Caco-2 (cell line): ENCODE measurements at regions not wholly inside any gene's neighbourhood (a gene's known extent, or its start where the extent isn't known, plus 50 kb on each side); places are given as distances from the start of the nearest gene placed in this dataset.

Experiments
- BruUV-seq: library from RNA; stranded (reverse); fragments of 400-500 nt; replicated peaks from 2 replicates; lab custom pipeline; 2021; lab: Mats Ljungman, UMichigan
- CTCF ChIA-PET: fragments of 300-600 bp; sonication (Branson Sonifier 250); formaldehyde crosslinking; loops from one replicate; lab custom pipeline; 2022; ENCODE audit warnings: antibody characterized with exemption; lab: Charles Lee
- POLR2A ChIA-PET: fragments of 300-600 bp; sonication (Branson Sonifier 250); formaldehyde crosslinking; loops from one replicate; lab custom pipeline; 2022; ENCODE audit warnings: antibody characterized with exemption; lab: Charles Lee
- DNase-seq, 2 experiments: peaks; one replicate each; pipeline versions ENCODE4 v3.0.0 to v3.0.0-alpha.2; 2020 to 2022
- H3K27me3 ChIP-seq: replicated peaks from 2 replicates; pipeline ENCODE4 v1.6.0; 2011; ENCODE audit warnings: low read length; ENCODE audit not compliant: control insufficient read depth, insufficient read depth
- H3K36me3 ChIP-seq: 2 replicates; pipeline ENCODE4 v1.5.1; 2011; ENCODE audit warnings: low read length; ENCODE audit not compliant: control insufficient read depth, insufficient read depth
- H3K4me1 ChIP-seq: fragments of 250-450 bp; sonication (Bioruptor Pico); 2 replicates; pipeline ENCODE4 v1.5.1; 2020; ENCODE audit warnings: mild to moderate bottlenecking
- H3K4me3 ChIP-seq: 2 replicates; pipeline ENCODE4 v1.5.1; 2011; ENCODE audit warnings: low read depth, mild to moderate bottlenecking, control low read depth, low read length
- H3K9me3 ChIP-seq: fragments of 250-450 bp; sonication (Bioruptor Pico); 2 replicates; pipeline ENCODE4 v1.5.1; 2020; ENCODE audit warnings: mild to moderate bottlenecking, moderate library complexity
- H3K27ac Mint-ChIP-seq: one replicate; pipeline ENCODE4 v1.8.0; 2022; ENCODE audit warnings: mixed read lengths; ENCODE audit not compliant: unreplicated experiment
- H3K27me3 Mint-ChIP-seq: one replicate; pipeline ENCODE4 v1.8.0; 2022; ENCODE audit warnings: mixed read lengths; ENCODE audit not compliant: insufficient read depth, unreplicated experiment
- H3K36me3 Mint-ChIP-seq: one replicate; pipeline ENCODE4 v1.8.0; 2022; ENCODE audit warnings: mild to moderate bottlenecking, mixed read lengths; ENCODE audit not compliant: insufficient read depth, unreplicated experiment
- H3K4me1 Mint-ChIP-seq: one replicate; pipeline ENCODE4 v1.8.0; 2022; ENCODE audit warnings: low read depth, mixed read lengths; ENCODE audit not compliant: unreplicated experiment
- H3K4me3 Mint-ChIP-seq: one replicate; pipeline ENCODE4 v1.8.0; 2022; ENCODE audit warnings: mild to moderate bottlenecking, moderate library complexity, mixed read lengths; ENCODE audit not compliant: unreplicated experiment
- H3K9me3 Mint-ChIP-seq: one replicate; pipeline ENCODE4 v1.8.0; 2022; ENCODE audit warnings: mixed read lengths; ENCODE audit not compliant: unreplicated experiment
- intact Hi-C: fragments of 100-400 bp; cut with micrococcal nuclease; formaldehyde crosslinking; loops from one replicate; pipeline ENCODE4 v1.10.0; 2022; ENCODE audit not compliant: unreplicated experiment
- TF ChIP-seq, protein P1 (sequence below), 2 experiments: fragments of 200-600 bp in 1 of 2; IDR thresholded peaks; 1 replicate in 1 of 2; 2 replicates in 1 of 2; pipeline versions ENCODE4 v1.5.1 to v1.8.0; 2011 to 2022; ENCODE audit warnings: antibody characterized with exemption in 1 of 2, control low read depth in 1 of 2, inconsistent platforms in 1 of 2, low read depth in 1 of 2, low read length in 1 of 2, mild to moderate bottlenecking in 1 of 2, moderate library complexity in 1 of 2; ENCODE audit not compliant: insufficient read depth in 1 of 2, severe bottlenecking in 1 of 2, unreplicated experiment in 1 of 2

- TF ChIP-seq, protein P1, sequence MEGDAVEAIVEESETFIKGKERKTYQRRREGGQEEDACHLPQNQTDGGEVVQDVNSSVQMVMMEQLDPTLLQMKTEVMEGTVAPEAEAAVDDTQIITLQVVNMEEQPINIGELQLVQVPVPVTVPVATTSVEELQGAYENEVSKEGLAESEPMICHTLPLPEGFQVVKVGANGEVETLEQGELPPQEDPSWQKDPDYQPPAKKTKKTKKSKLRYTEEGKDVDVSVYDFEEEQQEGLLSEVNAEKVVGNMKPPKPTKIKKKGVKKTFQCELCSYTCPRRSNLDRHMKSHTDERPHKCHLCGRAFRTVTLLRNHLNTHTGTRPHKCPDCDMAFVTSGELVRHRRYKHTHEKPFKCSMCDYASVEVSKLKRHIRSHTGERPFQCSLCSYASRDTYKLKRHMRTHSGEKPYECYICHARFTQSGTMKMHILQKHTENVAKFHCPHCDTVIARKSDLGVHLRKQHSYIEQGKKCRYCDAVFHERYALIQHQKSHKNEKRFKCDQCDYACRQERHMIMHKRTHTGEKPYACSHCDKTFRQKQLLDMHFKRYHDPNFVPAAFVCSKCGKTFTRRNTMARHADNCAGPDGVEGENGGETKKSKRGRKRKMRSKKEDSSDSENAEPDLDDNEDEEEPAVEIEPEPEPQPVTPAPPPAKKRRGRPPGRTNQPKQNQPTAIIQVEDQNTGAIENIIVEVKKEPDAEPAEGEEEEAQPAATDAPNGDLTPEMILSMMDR (IDR thresholded peaks at IDR 0.05; ENCODE audit: insufficient read depth in 1 of 2, low read depth in 1 of 2, low read length in 1 of 2, severe bottlenecking in 1 of 2, unreplicated experiment in 1 of 2), result no peak
- peaks cover 3% of the 10 kb centered on the region for H3K9me3 Mint-ChIP-seq
- H3K4me3 Mint-ChIP-seq, result no peak overlapping the region
- POLR2A ChIA-PET, result no interaction called here
- no peaks in the 10 kb centered on the region for H3K9me3 ChIP-seq
- CTCF ChIA-PET, result no interaction called here
- no TSS peak for BruUV-seq
- DNase-seq, result no peak
- no peaks in the 10 kb centered on the region for H3K27me3 ChIP-seq
- no peak overlapping the region for H3K4me3 ChIP-seq
- no peaks in the 10 kb centered on the region for H3K36me3 Mint-ChIP-seq
- intact Hi-C loops, result no loop called here
- H3K27ac Mint-ChIP-seq, result no peak overlapping the region
- no peaks in the 10 kb centered on the region for H3K27me3 Mint-ChIP-seq
- H3K4me1 Mint-ChIP-seq, result peaks cover 7% of the 10 kb centered on the region
- peaks cover 9% of the 10 kb centered on the region; the same call in 1 of the 2 replicates for H3K4me1 ChIP-seq
- no peaks in the 10 kb centered on the region for H3K36me3 ChIP-seq
Observed at GRCh38 chr2:236830926-236831325, 254.8 kb upstream of the COPS8 start.

GRCh38 chr2:236831698-236832097 lies 254.0 kb upstream of the COPS8 start:
- DNase-seq, result no peak
- H3K27me3 Mint-ChIP-seq, result no peaks in the 10 kb centered on the region
- ChIA-PET POLR2A (no interaction called here), CTCF (no interaction called here)
- TF ChIP-seq, protein P1 (IDR thresholded peaks at IDR 0.05; ENCODE audit: insufficient read depth in 1 of 2, low read depth in 1 of 2, low read length in 1 of 2, severe bottlenecking in 1 of 2, unreplicated experiment in 1 of 2), result no peak
- intact Hi-C loops, result no loop called here
- no peaks in the 10 kb centered on the region for H3K36me3 Mint-ChIP-seq
- Histone ChIP-seq H3K9me3 (no peaks in the 10 kb centered on the region), H3K4me3 (no peak overlapping the region), H3K27me3 (no peaks in the 10 kb centered on the region), H3K36me3 (no peaks in the 10 kb centered on the region), H3K4me1 (peaks cover 9% of the 10 kb centered on the region; the same call in 1 of the 2 replicates)
- no TSS peak for BruUV-seq
- H3K9me3 Mint-ChIP-seq, result peaks cover 11% of the 10 kb centered on the region
- no peak overlapping the region for H3K4me3 Mint-ChIP-seq
- H3K27ac Mint-ChIP-seq, result no peak overlapping the region
- peaks cover 7% of the 10 kb centered on the region for H3K4me1 Mint-ChIP-seq

GRCh38 chr2:236833501-236834073 lies 252.1 kb upstream of the COPS8 start:
- Histone ChIP-seq H3K4me1 (peaks cover 6% of the 10 kb centered on the region; the same call in 1 of the 2 replicates), H3K27me3 (no peaks in the 10 kb centered on the region), H3K4me3 (no peak overlapping the region), H3K36me3 (no peaks in the 10 kb centered on the region), H3K9me3 (no peaks in the 10 kb centered on the region)
- no peaks in the 10 kb centered on the region for H3K27me3 Mint-ChIP-seq
- POLR2A ChIA-PET, result no interaction called here
- no peak for DNase-seq
- peaks cover 17% of the 10 kb centered on the region for H3K9me3 Mint-ChIP-seq
- TF ChIP-seq, protein P1 (IDR thresholded peaks at IDR 0.05; ENCODE audit: insufficient read depth in 1 of 2, low read depth in 1 of 2, low read length in 1 of 2, severe bottlenecking in 1 of 2, unreplicated experiment in 1 of 2), result no peak
- no peak overlapping the region for H3K27ac Mint-ChIP-seq
- CTCF ChIA-PET, result no interaction called here
- peaks cover 7% of the 10 kb centered on the region for H3K4me1 Mint-ChIP-seq
- no peaks in the 10 kb centered on the region for H3K36me3 Mint-ChIP-seq
- no TSS peak for BruUV-seq
- intact Hi-C loops, result no loop called here
- no peak overlapping the region for H3K4me3 Mint-ChIP-seq
